RWPE2 (cell line): ENCODE measurements at regions not wholly inside any gene's neighbourhood (a gene's known extent, or its start where the extent isn't known, plus 50 kb on each side); places are given as distances from the start of the nearest gene placed in this dataset.

Source experiments
- ATAC-seq: fragments of 200-7000 bp; cut with Tn5 transposase; 3 replicates; pipeline ENCODE4 v1.9.1; 2021; ENCODE audit warnings: low read depth
- DNase-seq: peaks from one replicate; pipeline ENCODE4 v3.0.0-alpha.2; 2020; ENCODE audit warnings: low spot score
- H3K27ac ChIP-seq: fragments of 450-650 bp; 2 replicates; pipeline ENCODE4 v1.5.1; 2017; ENCODE audit warnings: mild to moderate bottlenecking; ENCODE audit not compliant: poor library complexity, severe bottlenecking
- H3K27me3 ChIP-seq: fragments of 250-450 bp; sonication (Bioruptor Pico); 2 replicates; pipeline ENCODE4 v1.5.1; 2021; ENCODE audit warnings: mild to moderate bottlenecking, moderate library complexity; ENCODE audit not compliant: insufficient read depth, poor library complexity, severe bottlenecking
- H3K36me3 ChIP-seq: fragments of 250-450 bp; sonication (Bioruptor Pico); 2 replicates; pipeline ENCODE4 v1.5.1; 2020; ENCODE audit warnings: low read depth, mild to moderate bottlenecking, moderate library complexity
- H3K4me1 ChIP-seq: fragments of 250-450 bp; sonication (Bioruptor Pico); 2 replicates; pipeline ENCODE4 v1.5.1; 2021; ENCODE audit warnings: mild to moderate bottlenecking, moderate library complexity; ENCODE audit not compliant: insufficient read depth, poor library complexity, severe bottlenecking
- H3K4me3 ChIP-seq: fragments of 250-450 bp; sonication (Bioruptor Pico); 2 replicates; pipeline ENCODE4 v1.5.1; 2021; ENCODE audit warnings: mild to moderate bottlenecking, moderate library complexity; ENCODE audit not compliant: severe bottlenecking
- H3K9me3 ChIP-seq: fragments of 250-450 bp; sonication (Bioruptor Pico); 2 replicates; pipeline ENCODE4 v1.5.1; 2021; ENCODE audit warnings: mild to moderate bottlenecking, moderate library complexity; ENCODE audit not compliant: severe bottlenecking
- TF ChIP-seq, protein P1 (sequence below): fragments of 450-650 bp; IDR thresholded peaks from one replicate; pipeline ENCODE4 v1.5.1; 2017; ENCODE audit warnings: mild to moderate bottlenecking, moderate library complexity; ENCODE audit not compliant: poor library complexity, severe bottlenecking

- peak; percentile 83 for ATAC-seq
- DNase-seq: no peak
- Histone ChIP-seq H3K27me3 (peaks cover 1% of the 10 kb centered on the region), H3K4me3 (no peak overlapping the region), H3K9me3 (no peaks in the 10 kb centered on the region), H3K27ac (no peak overlapping the region), H3K4me1 (peaks cover 4% of the 10 kb centered on the region), H3K36me3 (no peaks in the 10 kb centered on the region)
- TF ChIP-seq, protein P1, sequence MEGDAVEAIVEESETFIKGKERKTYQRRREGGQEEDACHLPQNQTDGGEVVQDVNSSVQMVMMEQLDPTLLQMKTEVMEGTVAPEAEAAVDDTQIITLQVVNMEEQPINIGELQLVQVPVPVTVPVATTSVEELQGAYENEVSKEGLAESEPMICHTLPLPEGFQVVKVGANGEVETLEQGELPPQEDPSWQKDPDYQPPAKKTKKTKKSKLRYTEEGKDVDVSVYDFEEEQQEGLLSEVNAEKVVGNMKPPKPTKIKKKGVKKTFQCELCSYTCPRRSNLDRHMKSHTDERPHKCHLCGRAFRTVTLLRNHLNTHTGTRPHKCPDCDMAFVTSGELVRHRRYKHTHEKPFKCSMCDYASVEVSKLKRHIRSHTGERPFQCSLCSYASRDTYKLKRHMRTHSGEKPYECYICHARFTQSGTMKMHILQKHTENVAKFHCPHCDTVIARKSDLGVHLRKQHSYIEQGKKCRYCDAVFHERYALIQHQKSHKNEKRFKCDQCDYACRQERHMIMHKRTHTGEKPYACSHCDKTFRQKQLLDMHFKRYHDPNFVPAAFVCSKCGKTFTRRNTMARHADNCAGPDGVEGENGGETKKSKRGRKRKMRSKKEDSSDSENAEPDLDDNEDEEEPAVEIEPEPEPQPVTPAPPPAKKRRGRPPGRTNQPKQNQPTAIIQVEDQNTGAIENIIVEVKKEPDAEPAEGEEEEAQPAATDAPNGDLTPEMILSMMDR: no peak
Measured at GRCh38 chr3:14319654-14320182, 82.7 kb upstream of the SLC6A6 start.

DNA sequence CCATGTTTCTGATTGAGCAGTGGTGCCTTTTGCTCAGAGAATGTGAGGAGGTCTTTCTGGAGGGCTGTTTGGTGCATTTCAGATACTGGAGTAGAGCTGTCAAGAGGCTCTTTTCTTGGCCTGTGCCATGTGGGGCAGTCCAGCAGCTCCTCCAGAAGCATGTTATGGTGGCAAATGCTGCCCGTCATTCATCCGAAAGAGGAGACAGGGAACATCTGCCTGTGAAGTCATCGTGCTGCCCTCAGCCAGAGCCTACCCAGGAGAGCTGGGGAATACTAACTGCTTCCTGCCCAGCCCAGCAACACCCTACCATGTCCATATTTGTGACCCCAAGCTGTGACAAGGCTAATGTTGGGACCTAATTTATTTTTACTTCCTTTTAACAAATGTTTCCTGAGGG is 82.2 kb upstream of the SLC6A6 start:
- no peak for DNase-seq
- no peaks in the 10 kb centered on the region for H3K27me3 ChIP-seq
- TF ChIP-seq, protein P1: no peak
- H3K27ac ChIP-seq: no peak overlapping the region
- no peaks in the 10 kb centered on the region for H3K36me3 ChIP-seq
- ATAC-seq: no peak
- no peaks in the 10 kb centered on the region for H3K9me3 ChIP-seq
- H3K4me3 ChIP-seq: no peak overlapping the region
- H3K4me1 ChIP-seq: peaks cover 9% of the 10 kb centered on the region

- Histone ChIP-seq H3K9me3 (no peaks in the 10 kb centered on the region), H3K27me3 (no peaks in the 10 kb centered on the region), H3K36me3 (no peaks in the 10 kb centered on the region), H3K4me3 (no peak overlapping the region), H3K4me1 (peaks cover 13% of the 10 kb centered on the region), H3K27ac (no peak overlapping the region)
- no peak for ATAC-seq
- DNase-seq: no peak
- TF ChIP-seq, protein P1: no peak
Measured at GRCh38 chr3:14322001-14322400, 80.4 kb upstream of the SLC6A6 start.

DNA sequence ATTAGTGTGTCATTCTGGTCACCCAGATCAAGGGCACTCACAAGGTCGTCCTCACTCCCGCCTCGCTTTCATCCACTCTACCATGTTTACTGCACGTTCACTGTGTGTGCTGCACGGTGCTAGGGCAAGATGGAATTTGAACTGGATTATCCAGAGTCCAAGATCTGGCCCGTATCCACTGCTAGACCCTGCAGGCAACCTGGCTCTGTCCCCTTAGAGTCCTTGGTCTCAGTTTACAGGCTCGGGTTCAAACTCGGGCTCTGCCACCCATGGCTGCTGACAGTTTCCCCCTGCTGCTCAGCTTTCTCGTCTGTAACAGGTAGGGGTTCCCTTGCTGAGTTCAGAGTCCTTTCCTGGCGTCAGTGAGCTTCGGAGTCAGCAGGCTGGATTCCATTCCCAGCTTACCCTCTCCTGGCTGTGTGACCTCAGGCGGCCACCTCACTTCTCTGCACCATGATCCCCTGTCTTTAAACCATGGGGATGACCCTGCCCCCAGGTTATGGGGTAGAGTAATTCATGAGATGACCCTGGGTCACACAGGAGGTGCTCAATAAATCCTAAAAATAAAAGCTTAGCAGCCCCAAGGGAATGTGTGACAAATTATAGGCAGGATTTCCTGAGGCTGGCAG is 79.6 kb upstream of the SLC6A6 start:
- H3K36me3 ChIP-seq: no peaks in the 10 kb centered on the region
- no peak overlapping the region for H3K27ac ChIP-seq
- H3K4me1 ChIP-seq: peaks cover 13% of the 10 kb centered on the region
- no peak overlapping the region for H3K4me3 ChIP-seq
- DNase-seq (no peak), ATAC-seq (no peak)
- TF ChIP-seq, protein P1: no peak
- H3K27me3 ChIP-seq: no peaks in the 10 kb centered on the region
- H3K9me3 ChIP-seq: no peaks in the 10 kb centered on the region

DNA sequence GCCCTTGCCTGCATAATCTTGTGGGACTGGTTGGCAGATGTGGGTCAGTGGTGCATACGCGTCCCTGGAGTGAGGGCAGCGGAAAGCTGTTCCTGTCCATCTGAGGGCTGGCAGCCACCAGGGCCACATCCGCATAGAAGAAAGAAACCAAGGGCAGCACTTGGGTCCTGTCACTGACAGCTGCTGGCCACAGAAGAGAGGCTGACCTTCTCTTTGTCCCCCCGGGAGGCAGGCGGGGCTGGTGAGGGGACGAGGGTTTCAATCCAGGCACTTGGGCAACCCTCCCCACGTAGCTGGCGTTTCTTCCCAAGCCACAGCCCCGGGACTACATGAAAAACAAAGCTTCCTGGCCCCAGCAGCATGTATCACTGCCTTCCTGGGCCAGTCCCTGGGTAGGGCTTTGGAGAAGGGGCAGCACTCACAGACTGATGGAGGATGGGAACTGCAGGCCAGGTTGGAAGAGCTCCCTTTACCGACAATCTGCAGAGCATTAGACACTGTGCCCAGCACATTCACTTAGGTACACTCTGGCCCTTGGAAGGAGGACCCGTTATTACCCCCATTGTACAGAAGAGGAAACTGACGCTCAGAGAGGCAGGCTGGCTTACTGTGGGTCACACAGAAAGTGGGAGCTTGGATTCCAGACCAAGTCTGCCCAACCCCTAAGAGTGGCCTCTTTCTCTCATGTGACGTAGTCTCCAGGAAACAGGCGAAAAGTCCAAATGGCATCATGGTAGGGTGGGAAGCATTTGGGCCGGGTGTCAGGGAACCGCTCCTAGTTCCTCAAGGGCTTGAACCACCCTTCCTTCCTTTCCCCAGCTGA is 78.8 kb upstream of the SLC6A6 start:
- TF ChIP-seq, protein P1: no peak
- Histone ChIP-seq H3K4me1 (peaks cover 13% of the 10 kb centered on the region), H3K4me3 (no peak overlapping the region), H3K27me3 (no peaks in the 10 kb centered on the region), H3K27ac (no peak overlapping the region), H3K9me3 (no peaks in the 10 kb centered on the region), H3K36me3 (no peaks in the 10 kb centered on the region)
- DNase-seq (no peak), ATAC-seq (no peak)
